SH-SY5Y (cell line): ENCODE measurements at regions not wholly inside any gene's neighbourhood (a gene's known extent, or its start where the extent isn't known, plus 50 kb on each side); places are given as distances from the start of the nearest gene placed in this dataset.

ENCODE experiments used
- GATA2 ChIP-seq: IDR thresholded peaks from 2 replicates; pipeline ENCODE4 v1.6.1; 2011; ENCODE audit warnings: mild to moderate bottlenecking, low read depth, low read length
- GATA3 ChIP-seq: IDR thresholded peaks from 2 replicates; pipeline ENCODE4 v1.6.1; 2011; ENCODE audit warnings: low read depth, mild to moderate bottlenecking, low read length, moderate library complexity

DNA sequence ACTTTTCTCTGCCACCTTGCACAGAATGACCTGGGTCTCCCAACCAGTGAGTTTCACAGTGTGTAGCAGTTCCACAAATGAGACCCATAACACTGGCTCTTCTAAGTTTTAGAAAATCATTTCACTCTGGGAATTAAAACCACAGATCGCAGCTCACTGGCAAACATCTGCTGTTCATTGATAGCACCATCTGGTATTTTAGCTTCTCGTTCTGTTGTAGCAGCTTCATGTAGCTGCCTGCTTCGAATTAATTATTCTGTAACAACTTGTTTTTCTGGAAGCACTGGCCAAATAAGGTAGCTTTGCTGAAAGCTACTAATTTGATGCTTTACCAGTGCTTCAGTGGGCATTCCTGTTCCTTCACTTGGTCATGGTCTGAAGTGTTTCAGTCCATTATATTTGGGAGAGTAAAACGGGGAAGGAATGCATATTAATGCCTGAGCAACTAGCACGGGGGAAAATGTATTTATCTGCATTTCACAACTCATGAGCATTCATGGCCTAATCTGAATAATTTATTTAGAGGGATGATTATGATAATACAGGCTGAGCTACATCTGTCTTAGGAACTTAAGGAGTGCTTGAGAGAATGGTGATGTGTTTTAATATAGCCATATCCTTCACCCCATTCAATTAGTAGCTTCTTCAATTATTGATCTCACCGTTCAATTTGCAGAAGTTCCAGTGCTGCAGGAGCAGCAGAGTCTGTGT lies 447.4 kb downstream of the XPNPEP1 start:
- TF ChIP-seq GATA2: no peak
- no peak for TF ChIP-seq GATA3

DNA sequence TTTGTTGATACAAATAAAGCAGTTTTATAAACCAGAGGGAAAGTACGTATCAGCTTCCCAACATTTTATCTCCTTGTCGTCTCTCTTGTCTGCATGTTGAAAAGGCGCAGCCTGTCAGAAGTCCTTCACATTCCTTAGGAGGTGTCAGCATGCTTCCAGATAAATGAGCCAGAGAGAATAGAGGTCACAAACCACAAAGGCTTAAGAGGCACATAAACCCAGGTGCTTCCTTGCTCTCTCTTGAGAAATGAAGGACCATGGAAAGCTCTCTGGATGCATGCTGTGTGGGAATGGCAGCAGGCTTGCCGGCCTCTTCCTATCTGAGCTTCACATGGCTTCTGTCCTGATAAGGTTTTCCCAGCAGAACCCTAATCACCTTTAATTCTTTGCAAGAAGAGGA lies 448.5 kb downstream of the XPNPEP1 start:
- TF ChIP-seq GATA3: no peak
- no peak for TF ChIP-seq GATA2

GRCh38 chr10:109474261-109474660 lies 449.1 kb downstream of the XPNPEP1 start:
- no peak for TF ChIP-seq GATA3
- no peak for TF ChIP-seq GATA2

GRCh38 chr10:109467551-109467950 lies 455.8 kb downstream of the XPNPEP1 start:
- no peak for TF ChIP-seq GATA2
- no peak for TF ChIP-seq GATA3

DNA sequence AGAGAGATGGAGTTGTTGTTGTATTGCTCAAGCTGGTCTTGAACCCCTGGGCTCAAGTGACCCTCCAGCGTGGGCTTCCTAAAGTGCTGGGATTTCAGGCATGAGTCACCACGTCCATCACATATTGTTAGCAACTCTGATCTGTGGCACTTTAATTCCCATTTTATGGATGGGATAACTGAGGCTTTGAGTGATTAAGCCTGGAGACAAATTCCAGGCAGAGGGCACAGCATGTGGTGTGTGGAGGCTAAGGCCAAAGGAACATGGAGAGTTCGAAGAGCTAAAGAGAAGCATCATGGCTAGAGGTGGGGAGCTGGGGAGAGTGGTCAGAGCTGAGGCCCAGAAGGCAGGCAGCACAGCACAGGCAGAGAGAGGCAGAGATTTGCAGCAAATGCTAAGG lies 458.4 kb downstream of the XPNPEP1 start:
- TF ChIP-seq GATA3 (no peak), GATA2 (no peak)

- no peak for TF ChIP-seq GATA3
- no peak for TF ChIP-seq GATA2
These were observed 466.0 kb downstream of the XPNPEP1 start for GRCh38 chr10:109457302-109457638.

DNA sequence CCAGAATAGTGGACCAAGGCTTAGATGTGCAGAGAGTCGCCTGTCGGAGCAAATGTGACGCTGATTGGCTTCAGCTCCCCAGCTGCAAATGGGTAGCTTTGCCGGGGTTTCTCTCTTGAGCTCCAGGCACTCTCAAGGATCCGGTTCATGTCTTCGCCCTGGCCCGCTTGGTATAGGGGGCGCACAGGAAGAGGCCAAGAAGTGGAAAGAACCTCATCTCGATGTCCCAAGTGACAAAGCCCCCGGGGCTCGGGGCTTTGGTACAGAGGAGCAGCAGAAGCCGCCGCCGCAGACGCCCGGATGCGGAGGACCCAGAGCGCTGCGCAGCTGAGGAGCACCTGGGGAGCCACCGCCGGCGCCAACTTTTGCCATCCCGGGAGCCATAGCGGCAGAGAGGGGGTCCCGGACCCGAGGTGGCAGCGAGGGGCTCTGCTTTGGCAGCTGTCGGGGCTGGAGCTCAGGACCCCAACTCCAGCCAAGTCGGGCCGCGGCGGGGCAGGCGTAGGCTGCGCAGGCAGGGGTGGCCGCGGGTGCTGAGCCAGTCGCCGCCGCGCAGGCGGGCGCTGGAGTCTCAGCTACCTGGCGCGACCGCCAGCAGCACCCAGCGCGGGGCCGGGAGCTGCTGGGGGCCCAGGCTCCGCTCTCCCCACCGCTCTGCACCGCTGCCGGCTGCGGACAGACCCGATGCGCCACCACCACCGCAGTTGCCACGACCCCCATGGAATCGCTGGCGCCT lies 466.6 kb downstream of the XPNPEP1 start:
- no peak for TF ChIP-seq GATA2
- TF ChIP-seq GATA3: no peak

DNA sequence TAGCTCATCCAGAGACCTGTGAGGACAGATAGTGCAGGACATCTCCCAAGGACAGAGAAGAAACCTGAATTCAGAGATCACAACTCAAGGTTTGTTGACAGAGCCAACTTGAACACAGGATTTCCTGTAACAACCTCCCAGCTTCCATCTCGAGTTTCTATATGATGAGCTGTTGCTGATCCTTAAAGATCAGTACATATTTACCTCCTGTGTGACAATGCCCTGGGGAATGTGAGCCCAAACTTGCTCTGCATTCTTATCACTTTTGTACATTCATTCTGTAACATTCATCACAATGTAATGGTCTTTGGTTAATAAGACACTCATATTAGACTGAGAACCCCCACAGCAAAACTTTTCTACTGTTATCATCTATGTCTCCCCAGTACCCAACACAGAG lies 468.6 kb downstream of the XPNPEP1 start:
- TF ChIP-seq GATA2 (no peak), GATA3 (no peak)

DNA sequence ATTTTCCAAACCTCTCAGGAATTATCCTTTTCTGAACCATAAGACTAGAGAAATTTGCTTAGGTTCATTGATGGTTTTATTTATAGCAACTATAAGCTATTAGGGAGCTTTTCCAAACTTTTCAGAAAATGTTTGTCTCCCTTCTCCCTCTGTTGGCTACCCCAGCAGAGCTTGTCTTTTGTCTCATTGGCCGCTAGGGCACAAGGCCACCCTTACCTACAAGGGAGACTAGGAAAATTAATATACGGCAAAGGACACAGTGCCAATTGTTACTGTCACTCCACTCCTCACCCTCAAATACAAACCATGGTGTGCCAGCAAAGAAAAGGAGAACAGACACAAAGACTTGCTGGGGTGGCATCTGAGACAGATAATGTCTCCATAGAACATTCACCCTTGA lies 471.4 kb downstream of the XPNPEP1 start:
- no peak for TF ChIP-seq GATA3
- no peak for TF ChIP-seq GATA2

- TF ChIP-seq GATA3: no peak
- TF ChIP-seq GATA2: no peak
These were observed 472.6 kb downstream of the XPNPEP1 start for GRCh38 chr10:109450702-109451101.

DNA sequence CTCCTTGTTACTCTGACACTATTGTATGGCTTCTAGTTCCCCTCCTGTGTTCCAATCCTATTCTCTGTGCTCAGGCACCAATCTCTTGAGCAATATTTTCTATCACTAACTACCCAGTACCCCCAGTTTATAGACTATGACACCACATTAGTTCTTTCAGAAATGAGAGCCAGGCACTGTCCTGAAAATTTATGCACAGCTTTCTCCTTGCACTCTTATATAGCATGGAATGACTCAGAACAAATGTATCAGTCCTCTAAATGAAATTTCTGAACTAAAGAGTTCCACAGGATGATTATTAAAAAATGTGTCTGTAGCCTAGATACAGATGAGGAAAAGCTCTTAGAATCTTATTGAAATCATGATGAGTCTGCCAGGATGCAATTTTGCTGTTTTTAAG lies 489.9 kb downstream of the XPNPEP1 start:
- TF ChIP-seq GATA2 (no peak), GATA3 (no peak)

DNA sequence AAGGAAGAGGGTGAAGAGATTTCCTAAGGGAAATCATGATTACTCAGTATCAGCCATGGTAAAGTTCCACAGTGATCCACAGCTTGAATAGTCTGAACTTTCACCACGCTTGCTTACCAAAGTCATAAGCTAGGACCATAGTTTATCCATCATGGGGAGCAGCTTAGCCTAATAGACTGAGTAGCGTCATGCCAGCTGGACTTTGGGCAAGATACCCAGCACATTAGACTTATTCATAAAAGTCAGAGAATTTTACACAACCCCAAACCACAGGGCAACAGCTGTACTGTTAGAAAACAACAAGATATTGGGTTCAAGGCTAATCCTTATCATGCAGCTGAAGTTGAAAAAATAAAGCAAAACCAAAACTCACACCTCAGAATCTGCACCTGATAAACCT lies 491.0 kb downstream of the XPNPEP1 start:
- TF ChIP-seq GATA2 (no peak), GATA3 (no peak)

GRCh38 chr10:109430799-109431198 lies 492.5 kb downstream of the XPNPEP1 start:
- no peak for TF ChIP-seq GATA3
- no peak for TF ChIP-seq GATA2

- TF ChIP-seq GATA3 (no peak), GATA2 (no peak)
These were observed 493.1 kb downstream of the XPNPEP1 start for GRCh38 chr10:109430043-109430760.
